ENCODE measurements at regions not wholly inside any gene's neighbourhood (a gene's known extent, or its start where the extent isn't known, plus 50 kb on each side); places are given as distances from the start of the nearest gene placed in this dataset.

DNA sequence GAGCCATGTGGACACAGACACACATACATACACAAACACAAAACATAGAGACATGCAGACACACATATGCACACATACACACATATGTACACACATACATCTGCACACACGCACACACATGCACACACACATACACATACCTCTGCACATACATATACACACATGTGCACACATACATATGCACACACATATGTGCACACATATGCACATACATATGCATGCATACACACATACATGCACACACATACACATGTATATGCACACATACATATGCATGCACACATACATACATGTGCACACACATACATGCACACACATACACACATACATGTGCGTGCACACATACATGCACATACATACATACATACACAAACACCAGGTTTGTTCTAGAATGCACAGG, 236.3 kb upstream of the FOXK1 start:
- ATAC-seq: no peak
- CTCF ChIA-PET: interaction anchor here (0.7 kb wide), 1 partner anchor 20 kb away, joined by 3 read pairs; no protein-coding TSS in a partner anchor

DNA sequence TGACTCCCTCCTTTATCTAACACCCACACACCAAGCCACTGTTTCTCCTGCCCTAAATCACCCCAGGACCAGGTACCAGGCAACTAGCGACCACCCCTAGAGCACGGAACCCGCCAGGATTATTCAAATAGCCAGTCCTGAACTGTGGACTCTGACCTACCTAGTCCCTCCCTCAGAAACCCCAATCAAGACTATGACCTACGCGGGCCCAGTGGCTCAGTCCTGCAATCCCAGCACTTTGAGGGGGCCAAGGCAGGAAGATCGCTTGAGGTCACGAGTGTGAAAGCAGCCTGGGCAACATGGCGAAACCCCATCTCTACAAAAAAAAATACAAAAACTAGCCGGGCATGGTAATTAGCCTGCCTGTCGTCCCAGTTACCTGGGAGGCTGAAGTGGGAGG, 232.8 kb upstream of the FOXK1 start:
- TF ChIP-seq, protein P1, sequence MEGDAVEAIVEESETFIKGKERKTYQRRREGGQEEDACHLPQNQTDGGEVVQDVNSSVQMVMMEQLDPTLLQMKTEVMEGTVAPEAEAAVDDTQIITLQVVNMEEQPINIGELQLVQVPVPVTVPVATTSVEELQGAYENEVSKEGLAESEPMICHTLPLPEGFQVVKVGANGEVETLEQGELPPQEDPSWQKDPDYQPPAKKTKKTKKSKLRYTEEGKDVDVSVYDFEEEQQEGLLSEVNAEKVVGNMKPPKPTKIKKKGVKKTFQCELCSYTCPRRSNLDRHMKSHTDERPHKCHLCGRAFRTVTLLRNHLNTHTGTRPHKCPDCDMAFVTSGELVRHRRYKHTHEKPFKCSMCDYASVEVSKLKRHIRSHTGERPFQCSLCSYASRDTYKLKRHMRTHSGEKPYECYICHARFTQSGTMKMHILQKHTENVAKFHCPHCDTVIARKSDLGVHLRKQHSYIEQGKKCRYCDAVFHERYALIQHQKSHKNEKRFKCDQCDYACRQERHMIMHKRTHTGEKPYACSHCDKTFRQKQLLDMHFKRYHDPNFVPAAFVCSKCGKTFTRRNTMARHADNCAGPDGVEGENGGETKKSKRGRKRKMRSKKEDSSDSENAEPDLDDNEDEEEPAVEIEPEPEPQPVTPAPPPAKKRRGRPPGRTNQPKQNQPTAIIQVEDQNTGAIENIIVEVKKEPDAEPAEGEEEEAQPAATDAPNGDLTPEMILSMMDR (IDR thresholded peaks at IDR 0.05): no peak
- TF ChIP-seq, protein P2, sequence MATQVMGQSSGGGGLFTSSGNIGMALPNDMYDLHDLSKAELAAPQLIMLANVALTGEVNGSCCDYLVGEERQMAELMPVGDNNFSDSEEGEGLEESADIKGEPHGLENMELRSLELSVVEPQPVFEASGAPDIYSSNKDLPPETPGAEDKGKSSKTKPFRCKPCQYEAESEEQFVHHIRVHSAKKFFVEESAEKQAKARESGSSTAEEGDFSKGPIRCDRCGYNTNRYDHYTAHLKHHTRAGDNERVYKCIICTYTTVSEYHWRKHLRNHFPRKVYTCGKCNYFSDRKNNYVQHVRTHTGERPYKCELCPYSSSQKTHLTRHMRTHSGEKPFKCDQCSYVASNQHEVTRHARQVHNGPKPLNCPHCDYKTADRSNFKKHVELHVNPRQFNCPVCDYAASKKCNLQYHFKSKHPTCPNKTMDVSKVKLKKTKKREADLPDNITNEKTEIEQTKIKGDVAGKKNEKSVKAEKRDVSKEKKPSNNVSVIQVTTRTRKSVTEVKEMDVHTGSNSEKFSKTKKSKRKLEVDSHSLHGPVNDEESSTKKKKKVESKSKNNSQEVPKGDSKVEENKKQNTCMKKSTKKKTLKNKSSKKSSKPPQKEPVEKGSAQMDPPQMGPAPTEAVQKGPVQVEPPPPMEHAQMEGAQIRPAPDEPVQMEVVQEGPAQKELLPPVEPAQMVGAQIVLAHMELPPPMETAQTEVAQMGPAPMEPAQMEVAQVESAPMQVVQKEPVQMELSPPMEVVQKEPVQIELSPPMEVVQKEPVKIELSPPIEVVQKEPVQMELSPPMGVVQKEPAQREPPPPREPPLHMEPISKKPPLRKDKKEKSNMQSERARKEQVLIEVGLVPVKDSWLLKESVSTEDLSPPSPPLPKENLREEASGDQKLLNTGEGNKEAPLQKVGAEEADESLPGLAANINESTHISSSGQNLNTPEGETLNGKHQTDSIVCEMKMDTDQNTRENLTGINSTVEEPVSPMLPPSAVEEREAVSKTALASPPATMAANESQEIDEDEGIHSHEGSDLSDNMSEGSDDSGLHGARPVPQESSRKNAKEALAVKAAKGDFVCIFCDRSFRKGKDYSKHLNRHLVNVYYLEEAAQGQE (IDR thresholded peaks at IDR 0.05; ENCODE audit: insufficient read depth in 1 of 2, low read depth in 2 of 2, low read length in 1 of 2): no peak
- TF ChIP-seq POLR2AphosphoS5 (IDR thresholded peaks at IDR 0.05; ENCODE audit: low read depth, low read length): no peak
- no peak for TF ChIP-seq SIN3A (IDR thresholded peaks at IDR 0.05; ENCODE audit: borderline replicate concordance, insufficient read depth, low read depth, low read length)
- TF ChIP-seq TCF7L2 (IDR thresholded peaks at IDR 0.05; ENCODE audit: low read depth, low read length): no peak
- CTCF ChIA-PET: no interaction called here

More for the DNA sequence above, 236.3 kb upstream of the FOXK1 start:
- no peaks in the 10 kb centered on the region for H3K9me3 ChIP-seq (ENCODE audit: control insufficient read depth, insufficient read depth, low read depth, low read length)
- no peaks in the 10 kb centered on the region for H3K4me1 ChIP-seq (ENCODE audit: control insufficient read depth, insufficient read depth, low read length)
- TF ChIP-seq POLR2AphosphoS5 (IDR thresholded peaks at IDR 0.05; ENCODE audit: low read depth, low read length) (no peak), SIN3A (IDR thresholded peaks at IDR 0.05; ENCODE audit: borderline replicate concordance, insufficient read depth, low read depth, low read length) (no peak), TCF7L2 (IDR thresholded peaks at IDR 0.05; ENCODE audit: low read depth, low read length) (no peak)
- TF ChIP-seq, protein P2 (IDR thresholded peaks at IDR 0.05; ENCODE audit: insufficient read depth in 1 of 2, low read depth in 2 of 2, low read length in 1 of 2): no peak
- TF ChIP-seq, protein P1 (IDR thresholded peaks at IDR 0.05): no peak
- in situ Hi-C loops (cut with HindIII; ENCODE audit: low pct_unique_long_range_greater_than_20kb, low sequenced_read_pairs) (no loop called here), intact Hi-C loops (cut with micrococcal nuclease; ENCODE audit: unreplicated experiment) (no loop called here)
- H3K36me3 ChIP-seq (ENCODE audit: control insufficient read depth, insufficient read depth, low read length): no peaks in the 10 kb centered on the region
- POLR2A ChIA-PET: no interaction called here
- no peaks in the 10 kb centered on the region for H3K27me3 ChIP-seq (ENCODE audit: control insufficient read depth, insufficient read depth, low read length)
- no TSS peak for BruUV-seq (replicated peaks)
- DNase-seq (ENCODE audit: low read depth, low spot score): no peak
- H3K27ac ChIP-seq (ENCODE audit: low read length): no peak overlapping the region
- H3K4me3 ChIP-seq (ENCODE audit: low read depth in 2 of 2, low read length in 2 of 2): no peak overlapping the region

More for the DNA sequence above, 232.8 kb upstream of the FOXK1 start:
- Histone ChIP-seq H3K27me3 (ENCODE audit: control insufficient read depth, insufficient read depth, low read length) (peaks cover 2% of the 10 kb centered on the region; the same call in 1 of the 2 replicates), H3K4me3 (ENCODE audit: low read depth in 2 of 2, low read length in 2 of 2) (no peak overlapping the region), H3K4me1 (ENCODE audit: control insufficient read depth, insufficient read depth, low read length) (no peaks in the 10 kb centered on the region), H3K27ac (ENCODE audit: low read length) (no peak overlapping the region), H3K9me3 (ENCODE audit: control insufficient read depth, insufficient read depth, low read depth, low read length) (no peaks in the 10 kb centered on the region), H3K36me3 (ENCODE audit: control insufficient read depth, insufficient read depth, low read length) (no peaks in the 10 kb centered on the region)
- no peak for ATAC-seq
- intact Hi-C loops (cut with micrococcal nuclease; ENCODE audit: unreplicated experiment): no loop called here
- POLR2A ChIA-PET: no interaction called here
- BruUV-seq (replicated peaks): no TSS peak
- in situ Hi-C loops (cut with HindIII; ENCODE audit: low pct_unique_long_range_greater_than_20kb, low sequenced_read_pairs): no loop called here
- DNase-seq (ENCODE audit: low read depth, low spot score): no peak

All from Panc1 (cell line).